Endodermal cell (in vitro differentiated cells): ENCODE measurements at regions not wholly inside any gene's neighbourhood (a gene's known extent, or its start where the extent isn't known, plus 50 kb on each side); places are given as distances from the start of the nearest gene placed in this dataset.

ENCODE experiments used
- DNase-seq: peaks from one replicate; pipeline ENCODE4 v3.0.0-alpha.2; 2017
- H3K27ac ChIP-seq: 2 replicates; pipeline ENCODE4 v1.5.1; 2013; ENCODE audit warnings: mild to moderate bottlenecking, low read depth, low read length, moderate library complexity
- H3K27me3 ChIP-seq: 2 replicates; pipeline ENCODE4 v1.6.1; 2013; ENCODE audit warnings: mild to moderate bottlenecking, low read length, moderate library complexity; ENCODE audit not compliant: insufficient read depth, control insufficient read depth, poor library complexity, severe bottlenecking
- H3K36me3 ChIP-seq: 2 replicates; pipeline ENCODE4 v1.7.0; 2013; ENCODE audit warnings: mild to moderate bottlenecking, low read length, moderate library complexity; ENCODE audit not compliant: control insufficient read depth, insufficient read depth
- H3K4me1 ChIP-seq: one replicate; pipeline ENCODE4 v1.7.0; 2013; ENCODE audit warnings: low read length; ENCODE audit not compliant: control insufficient read depth, insufficient read depth
- H3K4me3 ChIP-seq: 2 replicates; pipeline ENCODE4 v1.5.1; 2013; ENCODE audit warnings: mild to moderate bottlenecking, low read length, moderate library complexity
- H3K9ac ChIP-seq: 2 replicates; pipeline ENCODE4 v1.6.1; 2013; ENCODE audit warnings: mild to moderate bottlenecking, low read length, moderate library complexity; ENCODE audit not compliant: poor library complexity, severe bottlenecking; ENCODE audit errors: extremely low read depth
- H3K9me3 ChIP-seq: 2 replicates; pipeline ENCODE4 v1.6.1; 2013; ENCODE audit warnings: mild to moderate bottlenecking, low read length, moderate library complexity; ENCODE audit not compliant: control insufficient read depth
- H3K27ac Mint-ChIP-seq: 2 replicates; pipeline ENCODE4 v1.8.0; 2020; ENCODE audit warnings: mixed read lengths
- H3K27me3 Mint-ChIP-seq: 2 replicates; pipeline ENCODE4 v1.8.0; 2021; ENCODE audit warnings: mild to moderate bottlenecking, mixed read lengths; ENCODE audit not compliant: insufficient read depth
- H3K36me3 Mint-ChIP-seq: 2 replicates; pipeline ENCODE4 v1.8.0; 2020; ENCODE audit warnings: low read depth, mixed read lengths
- H3K4me1 Mint-ChIP-seq: 2 replicates; pipeline ENCODE4 v1.8.0; 2020; ENCODE audit warnings: mixed read lengths
- H3K4me3 Mint-ChIP-seq: 2 replicates; pipeline ENCODE4 v1.8.0; 2020; ENCODE audit warnings: mild to moderate bottlenecking, moderate library complexity, mixed read lengths
- H3K9me3 Mint-ChIP-seq: 2 replicates; pipeline ENCODE4 v1.8.0; 2020; ENCODE audit warnings: mild to moderate bottlenecking, mixed read lengths
- WGBS, 2 experiments: methylation state at CpG; one replicate each; pipeline versions ENCODE4 v1.1.5 to v1.1.7; 2013; ENCODE audit warnings: missing lambda C conversion rate in 2 of 2, mixed read lengths in 1 of 2; ENCODE audit not compliant: insufficient coverage in 1 of 2, insufficient read length in 1 of 2; 5-methylcytosine and 5-hydroxymethylcytosine counted together
- TF ChIP-seq, protein P1 (sequence below): fragments of 200-600 bp; sonication (generic); conservative IDR thresholded peaks from 2 replicates; pipeline ENCODE4 v1.5.0; 2021; ENCODE audit warnings: antibody characterized with exemption, mild to moderate bottlenecking

DNA sequence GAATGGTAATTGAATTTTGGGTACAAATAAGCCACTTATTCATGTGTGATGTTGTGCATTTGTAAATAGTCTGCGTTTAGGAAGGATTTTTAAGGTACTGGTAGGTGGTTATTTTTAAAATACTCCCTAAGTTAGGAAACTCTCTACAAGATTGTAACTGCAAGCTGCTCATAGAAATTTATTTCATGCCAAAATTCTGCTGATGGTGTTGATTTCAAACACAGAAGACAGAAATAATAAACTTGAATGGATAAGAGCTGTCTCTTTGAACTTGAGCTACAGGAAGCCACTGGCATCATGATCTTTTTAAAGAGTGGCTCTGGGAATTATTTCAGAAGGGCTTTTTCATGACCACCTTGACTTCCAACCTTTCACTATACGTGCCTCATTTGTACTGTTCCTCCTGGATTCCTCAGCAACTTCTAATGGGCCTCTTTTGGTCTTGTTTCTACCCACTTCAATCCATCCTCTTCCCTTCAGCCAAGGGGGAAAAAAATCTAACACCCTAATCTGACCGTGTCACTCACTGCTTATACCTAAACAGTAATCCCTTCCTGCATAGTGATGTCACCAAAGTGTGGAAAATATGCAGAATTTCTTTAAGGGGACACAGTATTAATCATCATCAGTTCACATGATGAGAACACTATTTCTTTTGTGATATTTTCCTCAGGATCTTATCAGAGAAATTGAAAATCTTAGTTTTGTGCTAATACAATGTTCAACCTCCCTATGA is 113.6 kb downstream of the PFDN4 start:
- Histone ChIP-seq H3K9me3 (no peaks in the 10 kb centered on the region), H3K4me1 (no peaks in the 10 kb centered on the region), H3K27ac (no peak overlapping the region), H3K36me3 (no peaks in the 10 kb centered on the region), H3K9ac (no peak overlapping the region), H3K27me3 (no peaks in the 10 kb centered on the region), H3K4me3 (no peak overlapping the region)
- TF ChIP-seq, protein P1, sequence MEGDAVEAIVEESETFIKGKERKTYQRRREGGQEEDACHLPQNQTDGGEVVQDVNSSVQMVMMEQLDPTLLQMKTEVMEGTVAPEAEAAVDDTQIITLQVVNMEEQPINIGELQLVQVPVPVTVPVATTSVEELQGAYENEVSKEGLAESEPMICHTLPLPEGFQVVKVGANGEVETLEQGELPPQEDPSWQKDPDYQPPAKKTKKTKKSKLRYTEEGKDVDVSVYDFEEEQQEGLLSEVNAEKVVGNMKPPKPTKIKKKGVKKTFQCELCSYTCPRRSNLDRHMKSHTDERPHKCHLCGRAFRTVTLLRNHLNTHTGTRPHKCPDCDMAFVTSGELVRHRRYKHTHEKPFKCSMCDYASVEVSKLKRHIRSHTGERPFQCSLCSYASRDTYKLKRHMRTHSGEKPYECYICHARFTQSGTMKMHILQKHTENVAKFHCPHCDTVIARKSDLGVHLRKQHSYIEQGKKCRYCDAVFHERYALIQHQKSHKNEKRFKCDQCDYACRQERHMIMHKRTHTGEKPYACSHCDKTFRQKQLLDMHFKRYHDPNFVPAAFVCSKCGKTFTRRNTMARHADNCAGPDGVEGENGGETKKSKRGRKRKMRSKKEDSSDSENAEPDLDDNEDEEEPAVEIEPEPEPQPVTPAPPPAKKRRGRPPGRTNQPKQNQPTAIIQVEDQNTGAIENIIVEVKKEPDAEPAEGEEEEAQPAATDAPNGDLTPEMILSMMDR, result no peak
- Mint-ChIP-seq H3K36me3 (no peaks in the 10 kb centered on the region), H3K27ac (no peak overlapping the region), H3K27me3 (no peaks in the 10 kb centered on the region), H3K4me3 (no peak overlapping the region), H3K9me3 (no peaks in the 10 kb centered on the region), H3K4me1 (no peaks in the 10 kb centered on the region)
- no peak for DNase-seq
- WGBS, 2 experiments, result 82 to 91% methylated on average over 2 to 3 of the region's 3 CpGs

- Histone ChIP-seq H3K36me3 (no peaks in the 10 kb centered on the region), H3K9ac (no peak overlapping the region), H3K9me3 (no peaks in the 10 kb centered on the region), H3K4me3 (no peak overlapping the region), H3K4me1 (no peaks in the 10 kb centered on the region), H3K27me3 (no peaks in the 10 kb centered on the region), H3K27ac (no peak overlapping the region)
- Mint-ChIP-seq H3K36me3 (no peaks in the 10 kb centered on the region), H3K9me3 (no peaks in the 10 kb centered on the region), H3K4me1 (no peaks in the 10 kb centered on the region), H3K27me3 (no peaks in the 10 kb centered on the region), H3K4me3 (no peak overlapping the region), H3K27ac (no peak overlapping the region)
- 90 to 92% methylated on average over 2 of the region's 2 CpGs for WGBS, 2 experiments
- TF ChIP-seq, protein P1, result no peak
- no peak for DNase-seq
Observed at GRCh38 chr20:54323227-54323734, 115.4 kb downstream of the PFDN4 start.

DNA sequence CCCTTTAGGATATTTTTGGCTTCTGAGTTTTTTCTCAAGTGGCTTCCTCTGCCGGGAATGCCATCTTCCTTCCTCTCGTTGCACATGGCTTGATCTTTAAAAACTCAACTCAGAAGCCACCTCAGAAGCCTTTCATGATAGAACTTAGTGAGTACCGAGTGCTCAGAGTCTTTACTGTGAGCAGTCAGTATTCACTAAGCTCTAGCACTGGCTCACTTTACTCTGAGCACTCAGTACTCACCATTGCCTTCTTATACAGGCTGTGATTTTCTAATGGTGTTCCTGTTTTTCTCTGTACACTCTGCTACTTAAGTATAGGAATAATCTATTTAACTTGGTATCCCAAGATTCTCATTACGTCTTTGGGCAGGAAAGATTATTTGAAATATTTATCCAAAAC is 116.2 kb downstream of the PFDN4 start:
- Mint-ChIP-seq H3K9me3 (no peaks in the 10 kb centered on the region), H3K4me3 (no peak overlapping the region), H3K27me3 (no peaks in the 10 kb centered on the region), H3K36me3 (no peaks in the 10 kb centered on the region), H3K4me1 (no peaks in the 10 kb centered on the region), H3K27ac (no peak overlapping the region)
- Histone ChIP-seq H3K27ac (no peak overlapping the region), H3K27me3 (no peaks in the 10 kb centered on the region), H3K9ac (no peak overlapping the region), H3K36me3 (no peaks in the 10 kb centered on the region), H3K9me3 (no peaks in the 10 kb centered on the region), H3K4me3 (no peak overlapping the region), H3K4me1 (no peaks in the 10 kb centered on the region)
- TF ChIP-seq, protein P1, result no peak
- WGBS, 2 experiments, result 90 to 92% methylated on average over 4 of the region's 4 CpGs
- no peak for DNase-seq
